ENCODE measurements at regions not wholly inside any gene's neighbourhood (a gene's known extent, or its start where the extent isn't known, plus 50 kb on each side); places are given as distances from the start of the nearest gene placed in this dataset.

DNA sequence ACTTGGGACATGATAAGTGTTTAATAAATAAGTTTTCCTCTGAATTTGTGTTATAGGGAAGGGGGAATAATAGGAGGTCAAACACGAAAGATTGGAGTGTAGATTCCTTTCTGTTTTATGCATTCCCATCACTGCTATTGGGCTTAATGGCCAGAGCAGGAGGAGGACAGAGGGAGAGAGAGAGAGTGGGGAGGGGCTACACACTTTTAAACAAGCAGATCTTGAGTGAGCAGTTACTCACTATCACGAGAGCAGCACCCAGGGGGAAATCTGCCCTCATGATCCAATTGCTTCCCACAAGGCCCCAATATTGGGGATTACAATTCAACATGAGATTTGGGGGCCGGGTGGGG, 505.0 kb downstream of the GRIN2A start:
- H3K4me2 ChIP-seq (ENCODE audit: low read length), result no peak overlapping the region
- no peaks in the 10 kb centered on the region for H3K9me2 ChIP-seq (replicated peaks; ENCODE audit: control insufficient read depth, low read length)
- H3K9me3 ChIP-seq (ENCODE audit: control insufficient read depth, insufficient read depth, low read length), result no peaks in the 10 kb centered on the region
- no peak for TF ChIP-seq EZH2phosphoT487 (IDR thresholded peaks at IDR 0.05; ENCODE audit: borderline replicate concordance, low read length)
- TF ChIP-seq, protein P1, sequence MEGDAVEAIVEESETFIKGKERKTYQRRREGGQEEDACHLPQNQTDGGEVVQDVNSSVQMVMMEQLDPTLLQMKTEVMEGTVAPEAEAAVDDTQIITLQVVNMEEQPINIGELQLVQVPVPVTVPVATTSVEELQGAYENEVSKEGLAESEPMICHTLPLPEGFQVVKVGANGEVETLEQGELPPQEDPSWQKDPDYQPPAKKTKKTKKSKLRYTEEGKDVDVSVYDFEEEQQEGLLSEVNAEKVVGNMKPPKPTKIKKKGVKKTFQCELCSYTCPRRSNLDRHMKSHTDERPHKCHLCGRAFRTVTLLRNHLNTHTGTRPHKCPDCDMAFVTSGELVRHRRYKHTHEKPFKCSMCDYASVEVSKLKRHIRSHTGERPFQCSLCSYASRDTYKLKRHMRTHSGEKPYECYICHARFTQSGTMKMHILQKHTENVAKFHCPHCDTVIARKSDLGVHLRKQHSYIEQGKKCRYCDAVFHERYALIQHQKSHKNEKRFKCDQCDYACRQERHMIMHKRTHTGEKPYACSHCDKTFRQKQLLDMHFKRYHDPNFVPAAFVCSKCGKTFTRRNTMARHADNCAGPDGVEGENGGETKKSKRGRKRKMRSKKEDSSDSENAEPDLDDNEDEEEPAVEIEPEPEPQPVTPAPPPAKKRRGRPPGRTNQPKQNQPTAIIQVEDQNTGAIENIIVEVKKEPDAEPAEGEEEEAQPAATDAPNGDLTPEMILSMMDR (IDR thresholded peaks at IDR 0.05; ENCODE audit: low read depth, low read length, poor library complexity, severe bottlenecking), result no peak
- H3K27me3 ChIP-seq (ENCODE audit: control insufficient read depth, low read length), result no peaks in the 10 kb centered on the region
- no peaks in the 10 kb centered on the region for H4K20me1 ChIP-seq (ENCODE audit: control insufficient read depth, insufficient read depth, low read depth, low read length)
- H3F3A ChIP-seq (ENCODE audit: control insufficient read depth, insufficient read depth), result no peaks in the 10 kb centered on the region
- H3K27ac ChIP-seq (ENCODE audit: low read depth, low read length), result no peak overlapping the region
- no peaks in the 10 kb centered on the region for H3K36me3 ChIP-seq (ENCODE audit: control insufficient read depth, low read length)
- H3K4me3 ChIP-seq (ENCODE audit: low read length), result no peak overlapping the region
- H3K79me2 ChIP-seq (ENCODE audit: control insufficient read depth, low read length), result no peaks in the 10 kb centered on the region
- H3K4me1 ChIP-seq (ENCODE audit: control insufficient read depth, low read length), result no peaks in the 10 kb centered on the region

GRCh38 chr16:9679213-9679767, 502.9 kb downstream of the GRIN2A start:
- Histone ChIP-seq H3K36me3 (ENCODE audit: control insufficient read depth, low read length) (no peaks in the 10 kb centered on the region), H3F3A (ENCODE audit: control insufficient read depth, insufficient read depth) (no peaks in the 10 kb centered on the region), H3K27me3 (ENCODE audit: control insufficient read depth, low read length) (no peaks in the 10 kb centered on the region), H3K4me2 (ENCODE audit: low read length) (no peak overlapping the region), H3K79me2 (ENCODE audit: control insufficient read depth, low read length) (no peaks in the 10 kb centered on the region), H3K27ac (ENCODE audit: low read depth, low read length) (no peak overlapping the region), H3K4me3 (ENCODE audit: low read length) (no peak overlapping the region), H4K20me1 (ENCODE audit: control insufficient read depth, insufficient read depth, low read depth, low read length) (no peaks in the 10 kb centered on the region), H3K4me1 (ENCODE audit: control insufficient read depth, low read length) (no peaks in the 10 kb centered on the region), H3K9me3 (ENCODE audit: control insufficient read depth, insufficient read depth, low read length) (no peaks in the 10 kb centered on the region), H3K9me2 (replicated peaks; ENCODE audit: control insufficient read depth, low read length) (no peaks in the 10 kb centered on the region)
- TF ChIP-seq, protein P1 (IDR thresholded peaks at IDR 0.05; ENCODE audit: low read depth, low read length, poor library complexity, severe bottlenecking), result no peak
- TF ChIP-seq EZH2phosphoT487 (IDR thresholded peaks at IDR 0.05; ENCODE audit: borderline replicate concordance, low read length), result no peak

DNA sequence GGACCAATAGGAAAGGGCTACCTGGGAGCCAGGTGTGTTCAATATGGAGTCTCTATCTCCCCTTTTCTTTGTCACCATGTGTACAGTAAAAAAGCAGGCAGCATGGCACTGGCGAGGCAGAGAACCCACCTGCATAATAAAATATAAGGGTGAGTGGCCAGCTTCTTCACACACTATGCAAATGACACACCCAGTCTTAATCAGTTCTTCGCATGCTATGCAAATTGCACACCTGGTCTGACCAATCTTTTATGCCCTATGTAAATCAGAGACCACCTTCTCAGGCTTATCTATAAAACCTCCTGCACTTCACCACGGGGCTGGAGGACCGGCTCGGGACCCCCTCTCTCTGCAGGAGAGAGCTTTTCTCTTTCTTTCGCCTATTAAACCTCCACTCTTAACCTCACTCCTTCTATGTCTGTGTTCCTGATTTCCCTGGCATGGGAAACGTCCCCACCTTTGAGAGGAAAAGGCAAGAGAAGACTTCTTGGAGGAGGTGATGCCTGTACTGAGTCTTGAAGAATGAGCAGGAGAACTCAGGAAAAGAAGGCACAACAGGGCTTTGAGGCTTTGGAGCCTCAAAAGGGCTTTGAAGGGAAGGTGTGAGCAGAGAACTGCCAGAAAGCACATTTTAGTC, 502.1 kb downstream of the GRIN2A start:
- no peaks in the 10 kb centered on the region for H3K4me1 ChIP-seq (ENCODE audit: control insufficient read depth, low read length)
- no peak overlapping the region for H3K4me3 ChIP-seq (ENCODE audit: low read length)
- TF ChIP-seq, protein P1 (IDR thresholded peaks at IDR 0.05; ENCODE audit: low read depth, low read length, poor library complexity, severe bottlenecking), result no peak
- no peak for TF ChIP-seq EZH2phosphoT487 (IDR thresholded peaks at IDR 0.05; ENCODE audit: borderline replicate concordance, low read length)
- no peaks in the 10 kb centered on the region for H3K9me2 ChIP-seq (replicated peaks; ENCODE audit: control insufficient read depth, low read length)
- H3K36me3 ChIP-seq (ENCODE audit: control insufficient read depth, low read length), result no peaks in the 10 kb centered on the region
- no peaks in the 10 kb centered on the region for H3K79me2 ChIP-seq (ENCODE audit: control insufficient read depth, low read length)
- H3K27me3 ChIP-seq (ENCODE audit: control insufficient read depth, low read length), result no peaks in the 10 kb centered on the region
- H4K20me1 ChIP-seq (ENCODE audit: control insufficient read depth, insufficient read depth, low read depth, low read length), result no peaks in the 10 kb centered on the region
- H3K4me2 ChIP-seq (ENCODE audit: low read length), result no peak overlapping the region
- H3K27ac ChIP-seq (ENCODE audit: low read depth, low read length), result no peak overlapping the region
- H3K9me3 ChIP-seq (ENCODE audit: control insufficient read depth, insufficient read depth, low read length), result no peaks in the 10 kb centered on the region
- H3F3A ChIP-seq (ENCODE audit: control insufficient read depth, insufficient read depth), result no peaks in the 10 kb centered on the region

Data from DOHH2 (cell line).